ENCODE measurements at regions not wholly inside any gene's neighbourhood (a gene's known extent, or its start where the extent isn't known, plus 50 kb on each side); places are given as distances from the start of the nearest gene placed in this dataset.

DNA sequence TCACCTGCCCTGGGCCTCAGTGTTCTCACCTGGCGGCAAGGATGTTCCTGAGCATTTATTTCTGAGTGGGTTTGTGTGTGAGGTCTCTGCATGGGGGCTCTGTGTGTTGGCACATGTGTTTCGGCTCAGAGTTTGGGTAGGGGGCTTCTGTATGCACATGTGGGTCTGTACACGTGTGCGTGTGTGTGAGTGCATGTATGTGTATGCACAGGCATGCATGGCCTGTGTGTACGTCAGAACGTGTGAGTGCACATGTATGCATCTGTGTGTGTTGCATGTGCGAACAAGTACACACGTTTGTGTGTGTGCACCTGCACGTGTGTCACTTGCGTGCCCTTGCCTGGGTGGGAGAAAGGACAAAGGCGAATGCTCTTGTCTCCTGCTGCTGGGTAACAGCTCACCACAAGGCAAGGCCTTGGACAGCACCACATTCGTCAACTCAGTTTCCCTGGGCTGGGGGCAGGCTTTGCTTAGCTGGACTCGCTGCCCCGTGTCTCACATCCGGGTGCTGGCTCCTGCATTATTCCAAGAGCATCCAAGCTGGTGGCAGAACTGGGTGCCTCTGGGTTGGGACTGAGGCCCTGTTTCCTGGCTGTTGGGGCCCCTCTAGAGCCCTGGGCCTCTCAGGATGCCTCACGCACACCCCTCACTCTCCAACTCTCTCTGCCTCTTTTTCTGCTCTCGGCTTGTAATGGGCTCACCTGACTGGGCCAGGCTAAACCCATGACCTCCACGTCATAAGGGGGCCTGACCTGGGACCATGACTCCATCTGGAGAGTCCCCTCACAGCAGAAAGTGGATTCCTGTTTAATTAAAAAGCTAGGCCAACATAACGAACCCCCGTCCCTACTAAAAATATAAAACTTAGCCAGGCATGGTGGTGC, 153.6 kb upstream of the C14orf180 start:
- no peak for DNase-seq (ENCODE audit: low spot score)

DNA sequence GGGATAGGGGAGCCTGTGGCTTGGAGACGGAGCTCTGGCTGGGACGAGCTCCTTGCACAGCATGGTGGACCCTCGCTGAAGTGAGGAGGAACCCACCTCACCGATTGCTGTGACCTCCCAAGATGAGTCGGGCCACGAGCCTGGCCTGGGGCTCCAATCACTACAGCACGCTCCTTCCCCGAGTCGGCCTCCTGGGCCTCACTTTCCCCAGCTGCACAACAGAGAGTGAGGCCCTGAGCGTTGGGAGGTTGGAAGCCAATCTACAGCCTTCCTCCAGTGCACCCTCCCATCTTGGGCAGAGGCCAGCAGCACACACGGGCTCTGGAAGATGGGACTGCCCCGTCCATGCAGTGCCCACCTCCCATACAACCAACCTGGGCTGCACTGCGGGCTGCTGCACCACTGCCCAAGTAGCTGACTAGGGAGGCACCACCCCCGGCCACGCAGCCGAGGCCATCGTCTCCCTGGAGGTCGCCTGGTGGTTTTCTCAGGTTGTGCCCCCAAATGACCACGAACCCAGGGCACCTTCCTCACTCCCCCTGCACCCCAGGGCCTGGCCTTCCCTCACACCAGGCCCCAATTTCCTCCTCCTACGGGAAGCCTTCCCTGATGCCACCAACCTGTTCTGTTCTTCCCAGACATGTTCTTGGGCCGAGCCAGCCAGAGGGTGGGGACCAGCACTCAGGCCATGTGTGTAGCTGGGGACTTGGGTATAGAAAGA, 152.3 kb upstream of the C14orf180 start:
- DNase-seq (ENCODE audit: low spot score) = no peak

DNA sequence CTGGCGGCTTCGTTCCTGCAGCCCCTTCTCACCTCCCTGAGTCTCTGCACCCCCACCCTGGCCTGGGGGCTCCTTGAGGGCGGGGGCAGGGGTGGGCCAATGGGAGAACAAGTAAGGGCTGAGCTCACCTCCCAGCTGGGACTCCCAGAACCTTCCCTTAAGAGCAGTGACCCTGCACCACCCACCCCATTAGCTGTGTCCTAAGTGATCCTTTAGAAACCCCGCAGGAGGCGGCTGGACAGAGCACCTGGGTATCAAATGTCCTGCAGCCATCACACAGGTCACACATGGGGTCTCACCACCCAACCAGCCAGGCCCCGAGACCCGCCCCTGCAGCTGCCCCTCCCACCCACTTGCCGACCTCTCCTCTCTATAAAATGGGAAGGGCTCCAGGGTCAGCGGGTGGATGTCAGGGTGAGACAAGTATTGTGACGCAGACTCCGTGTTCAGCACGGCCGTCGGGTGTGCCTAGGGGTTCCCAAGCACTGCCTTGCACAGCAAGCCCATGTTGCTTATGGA, 151.2 kb upstream of the C14orf180 start:
- no peak for DNase-seq (ENCODE audit: low spot score)

DNA sequence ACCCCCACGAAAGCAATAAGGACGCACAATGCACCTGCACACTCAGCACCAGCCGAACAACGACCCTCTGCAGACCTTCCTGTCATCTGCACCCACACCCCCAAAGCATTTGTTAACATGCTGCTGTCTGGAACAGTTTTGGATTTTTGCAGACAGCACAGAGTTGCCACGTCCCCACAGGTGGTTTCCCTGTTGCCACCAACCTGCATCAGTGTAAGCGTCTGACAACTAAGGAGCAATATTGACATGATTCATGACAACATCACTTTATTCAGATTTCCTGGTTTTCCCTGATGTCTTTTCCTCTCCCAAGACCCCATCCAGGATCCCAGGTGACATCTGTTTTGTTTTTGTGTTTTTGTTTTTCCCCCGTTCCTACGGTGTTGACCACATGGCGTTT, 150.7 kb upstream of the C14orf180 start:
- DNase-seq (ENCODE audit: low spot score) = no peak

DNA sequence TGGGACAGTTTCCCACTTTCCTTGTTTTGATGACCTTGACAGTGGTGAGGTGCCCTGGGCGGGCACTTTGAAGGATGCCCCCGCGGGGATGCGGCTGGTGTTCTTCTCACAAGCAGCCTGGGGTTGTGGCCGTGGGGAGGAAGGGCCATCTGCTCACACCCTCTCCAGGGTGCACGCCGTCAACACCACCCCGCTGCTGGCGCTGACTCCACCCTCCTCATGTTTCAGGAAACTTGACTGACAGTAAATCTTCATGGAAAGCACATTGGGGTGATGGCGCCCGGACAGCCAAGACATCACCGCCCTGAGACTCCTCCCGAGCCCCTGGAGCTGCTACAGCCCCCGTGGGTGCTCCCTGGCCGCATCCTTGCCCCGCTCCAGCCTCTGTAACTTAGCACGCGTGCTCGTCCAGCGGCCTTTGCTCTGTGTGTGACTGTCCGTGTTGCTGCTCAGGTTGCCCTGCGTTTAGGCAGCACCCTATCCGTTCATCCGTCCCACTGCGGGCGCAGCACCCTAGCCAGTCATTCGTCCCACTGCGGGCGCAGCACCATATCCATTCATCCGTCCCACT, 150.2 kb upstream of the C14orf180 start:
- DNase-seq (ENCODE audit: low spot score) = no peak

DNA sequence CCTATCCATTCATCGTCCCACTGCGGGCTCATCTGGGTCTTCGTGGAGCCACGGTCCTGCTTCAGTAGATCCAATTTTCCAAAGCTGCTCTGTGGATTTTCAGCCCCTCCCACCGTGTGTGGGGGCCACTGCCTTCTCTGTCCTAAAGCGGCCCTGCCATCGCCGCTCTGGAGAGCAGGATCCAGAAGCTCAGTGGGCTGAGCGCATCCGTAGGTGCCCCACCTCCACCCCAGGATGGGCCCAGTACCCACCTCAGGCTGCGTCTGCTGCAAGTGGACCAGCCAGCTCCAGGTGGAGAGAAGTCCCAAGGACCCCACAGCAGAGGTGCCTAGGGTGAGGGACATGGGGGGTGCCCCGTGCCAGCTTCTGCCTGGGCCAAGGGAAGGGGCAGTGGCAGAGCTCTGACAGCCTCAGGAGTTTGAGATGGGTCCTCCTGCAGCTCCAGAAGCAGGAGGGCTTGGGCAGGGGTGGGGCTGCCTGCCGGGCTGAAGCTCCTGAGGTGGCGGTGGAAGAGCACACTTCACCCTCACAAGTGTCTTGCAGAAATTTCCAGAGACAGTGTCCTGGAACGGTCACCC, 148.1 kb upstream of the C14orf180 start:
- DNase-seq (ENCODE audit: low spot score) = no peak

DNA sequence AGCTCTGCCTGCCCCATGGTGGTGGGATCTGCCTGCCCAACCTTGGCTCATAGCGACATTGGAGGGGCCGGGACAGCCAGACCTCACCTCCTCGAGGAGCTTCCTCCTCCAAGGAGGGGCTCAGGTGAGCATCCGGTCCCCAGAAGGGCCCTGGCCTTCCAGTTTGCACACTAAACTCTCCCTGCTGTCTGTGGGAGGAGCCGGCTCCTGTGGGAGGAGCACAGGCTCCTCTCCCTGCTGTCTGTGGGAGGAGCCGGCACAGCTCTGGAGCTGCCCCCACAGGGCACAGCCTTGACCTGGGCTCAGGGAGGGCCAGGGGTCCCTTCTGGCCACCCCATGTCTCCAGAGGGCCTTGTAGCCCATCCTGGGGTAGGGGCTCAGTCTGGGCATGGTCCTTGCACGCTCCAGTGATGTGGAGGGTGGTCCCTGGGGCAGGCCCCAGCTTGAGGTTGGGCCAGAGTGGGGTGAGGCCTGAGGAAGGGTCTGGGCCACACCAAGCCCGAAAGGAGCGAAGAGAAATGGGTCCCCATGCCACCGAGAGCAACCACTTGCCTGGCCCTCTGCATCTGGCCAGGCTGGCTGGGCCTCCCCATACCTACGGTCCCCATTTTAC, 147.5 kb upstream of the C14orf180 start:
- no peak for DNase-seq (ENCODE audit: low spot score)

DNA sequence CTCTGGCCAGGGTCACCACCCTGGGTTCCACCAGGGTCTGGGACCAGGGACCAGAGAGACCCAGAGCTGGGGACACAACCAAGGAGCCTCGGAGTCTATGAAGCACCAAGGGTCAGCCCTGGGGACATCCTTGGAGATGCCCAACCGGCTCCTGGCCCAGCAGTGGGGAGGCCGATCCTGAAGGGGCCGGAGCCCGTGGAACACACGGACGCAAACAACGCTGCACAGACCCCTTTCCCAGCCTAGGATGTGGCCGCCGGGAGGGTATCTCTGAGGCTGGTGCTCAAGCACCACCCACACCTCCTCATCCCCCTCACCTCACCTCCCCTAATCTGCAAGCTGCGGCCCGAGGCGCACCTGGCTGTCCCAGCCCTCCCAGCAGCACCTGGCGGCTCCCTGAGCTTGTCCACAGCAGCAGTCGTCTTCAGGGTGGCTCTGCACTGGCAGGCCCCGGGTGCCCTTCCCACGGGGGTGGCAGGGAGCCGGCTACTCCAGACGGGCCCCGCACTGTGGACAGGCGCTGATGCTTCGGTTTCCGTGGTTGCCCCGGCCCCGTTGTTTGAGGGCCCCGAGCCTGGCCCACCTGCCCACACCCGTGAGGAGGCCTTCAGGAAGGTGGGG, 146.8 kb upstream of the C14orf180 start:
- no peak for DNase-seq (ENCODE audit: low spot score)

DNA sequence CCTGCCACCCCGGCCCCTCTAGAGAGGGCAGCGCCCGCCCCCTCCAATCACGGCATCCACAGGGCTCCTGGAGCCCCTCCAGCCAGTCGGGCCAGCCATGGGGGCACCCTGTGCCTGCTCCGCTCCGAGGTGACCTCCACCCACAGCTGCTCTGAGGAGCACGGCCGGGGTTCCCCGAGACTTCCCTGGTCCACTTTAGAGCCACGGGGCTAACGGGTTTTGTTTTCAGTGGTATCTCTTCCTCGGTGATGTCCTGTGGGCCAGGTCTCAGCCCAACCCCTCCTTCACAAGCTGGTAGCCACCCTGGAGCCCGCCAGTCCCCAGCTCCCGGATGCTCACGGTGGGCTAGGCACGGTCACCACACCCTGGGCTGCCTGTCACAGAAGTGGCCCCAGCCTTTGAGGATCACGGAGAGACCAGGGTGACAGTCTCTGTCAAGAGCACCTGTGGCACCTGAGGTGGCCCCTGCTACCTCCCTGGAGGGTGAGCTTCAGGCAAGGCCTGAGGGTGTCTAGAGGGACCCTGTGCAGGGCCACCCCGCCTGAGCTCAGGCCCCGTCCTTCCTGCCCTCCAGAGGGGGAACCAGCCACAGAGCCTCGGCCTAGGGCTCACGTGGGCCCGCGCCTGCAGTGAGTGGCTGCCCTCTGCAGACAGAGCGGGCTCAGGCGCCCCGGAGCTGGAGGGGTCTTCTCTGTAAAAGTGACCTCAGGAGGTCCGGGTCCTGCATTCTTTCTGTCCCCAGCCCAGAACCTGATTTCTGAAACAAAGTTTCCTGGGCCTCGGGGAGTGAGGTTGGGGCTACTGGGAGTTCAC, 146.0 kb upstream of the C14orf180 start:
- DNase-seq (ENCODE audit: low spot score) = no peak

DNA sequence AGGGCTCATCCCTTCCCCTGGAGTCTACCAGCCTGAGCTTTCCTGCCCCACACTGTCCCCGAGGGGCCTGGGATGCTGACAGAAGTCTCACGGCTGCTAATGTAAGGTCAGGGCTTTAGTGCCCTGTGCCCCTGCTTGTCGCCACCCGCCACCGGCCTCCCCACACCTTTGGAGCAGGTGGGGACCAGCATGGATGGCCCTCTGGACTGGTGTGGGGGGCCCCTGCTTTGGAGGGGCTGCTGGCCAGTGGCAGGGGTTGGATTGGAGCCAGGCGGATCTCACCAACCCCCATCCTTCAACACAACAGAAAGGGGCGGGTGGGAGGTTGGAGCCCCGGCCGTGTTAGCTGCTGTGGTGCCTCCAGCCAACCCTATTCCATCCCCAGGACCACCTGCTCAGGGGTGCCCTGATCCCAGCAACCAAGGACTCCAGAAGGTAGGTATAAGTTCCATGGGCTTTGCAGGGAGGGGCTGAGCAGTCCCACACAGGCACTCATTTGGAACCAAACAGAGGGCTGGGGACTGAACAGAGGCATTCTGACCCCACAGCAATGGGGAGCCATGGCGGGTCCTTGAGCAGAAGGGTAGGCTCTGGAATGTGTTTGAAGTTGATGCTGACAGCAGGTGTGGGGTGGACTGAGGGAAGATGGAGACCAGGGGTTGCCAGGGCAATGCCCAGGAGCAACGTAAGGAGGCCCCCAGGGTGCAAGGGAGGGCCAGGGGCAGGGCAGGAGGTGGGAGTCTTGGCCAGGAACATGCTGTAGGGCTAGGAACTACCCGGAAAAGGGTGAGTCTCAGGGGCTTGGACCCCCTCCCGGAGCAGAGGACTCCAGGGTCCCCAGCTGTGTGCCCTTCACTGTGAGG, 145.1 kb upstream of the C14orf180 start:
- DNase-seq (ENCODE audit: low spot score) = no peak

DNA sequence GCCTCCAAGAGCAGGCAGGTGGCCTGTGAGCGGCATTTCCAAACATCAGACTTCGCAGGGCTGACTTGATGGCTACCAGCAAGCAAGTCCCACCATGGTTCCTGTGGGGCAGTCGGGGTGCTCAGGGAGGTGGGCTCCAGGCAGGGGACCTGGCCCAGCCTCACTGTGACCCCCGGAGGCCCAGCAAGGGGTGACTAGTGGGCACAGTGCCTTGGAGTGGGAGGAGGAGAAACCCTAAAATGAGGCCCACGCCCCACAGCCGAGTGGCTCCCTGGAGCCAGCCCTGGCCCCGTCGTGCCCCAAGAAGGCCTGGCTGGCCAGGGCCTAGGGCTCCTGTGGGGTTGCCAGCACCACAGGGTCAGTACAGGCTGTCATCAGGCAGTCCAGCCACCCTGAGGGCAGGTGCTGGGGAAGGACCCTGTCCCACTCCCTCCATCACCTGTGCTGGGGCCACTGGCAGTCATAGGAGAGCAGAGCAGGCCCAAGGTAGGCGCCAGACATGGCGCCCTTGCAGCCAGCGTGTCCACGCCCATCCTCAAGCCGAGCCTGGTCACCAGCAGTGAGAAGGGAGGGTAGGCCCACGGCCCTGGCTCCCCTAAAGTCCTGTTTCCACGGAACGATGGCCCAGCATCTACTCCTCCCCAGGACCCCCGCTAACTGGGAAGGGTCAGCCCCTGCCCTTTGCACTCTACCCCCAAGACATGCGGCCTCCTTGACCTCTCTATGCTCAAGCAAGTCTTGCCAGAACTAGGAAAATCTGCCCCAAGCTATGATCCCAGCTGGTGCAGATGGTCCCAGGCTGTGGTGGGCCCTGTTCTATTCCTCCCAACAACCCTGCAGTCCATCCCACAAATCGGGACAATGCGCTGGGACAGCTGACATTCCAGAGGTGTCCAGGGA, 144.2 kb upstream of the C14orf180 start:
- no peak for DNase-seq (ENCODE audit: low spot score)

DNA sequence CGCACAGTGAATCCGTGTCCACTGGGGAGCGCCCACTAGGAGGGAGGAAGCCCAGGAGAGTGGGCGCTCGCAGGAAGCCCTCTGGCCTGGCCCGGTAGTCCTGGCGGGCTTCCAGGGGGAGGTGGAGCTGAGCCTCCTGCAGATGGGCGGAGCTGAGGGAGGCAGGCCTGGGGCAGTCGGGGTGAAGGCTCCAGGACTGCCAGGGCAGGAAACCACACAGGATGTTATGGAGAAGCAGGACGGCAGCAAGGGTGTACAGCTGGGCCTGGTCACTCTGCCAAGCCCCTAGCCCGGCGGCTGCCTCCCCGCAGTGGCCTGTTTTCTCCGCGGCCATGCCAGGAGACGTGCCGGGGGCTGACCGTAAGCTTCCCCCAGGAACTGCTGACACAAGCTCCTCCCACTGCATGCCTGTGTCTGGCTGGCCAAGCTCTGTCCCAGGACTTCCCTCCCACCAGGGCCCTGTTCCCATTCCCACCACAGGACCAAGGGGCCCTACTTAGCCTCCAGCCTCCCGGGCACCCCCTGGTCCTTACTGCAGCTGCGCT, 143.4 kb upstream of the C14orf180 start:
- peak; percentile 7 for DNase-seq (ENCODE audit: low spot score)

DNA sequence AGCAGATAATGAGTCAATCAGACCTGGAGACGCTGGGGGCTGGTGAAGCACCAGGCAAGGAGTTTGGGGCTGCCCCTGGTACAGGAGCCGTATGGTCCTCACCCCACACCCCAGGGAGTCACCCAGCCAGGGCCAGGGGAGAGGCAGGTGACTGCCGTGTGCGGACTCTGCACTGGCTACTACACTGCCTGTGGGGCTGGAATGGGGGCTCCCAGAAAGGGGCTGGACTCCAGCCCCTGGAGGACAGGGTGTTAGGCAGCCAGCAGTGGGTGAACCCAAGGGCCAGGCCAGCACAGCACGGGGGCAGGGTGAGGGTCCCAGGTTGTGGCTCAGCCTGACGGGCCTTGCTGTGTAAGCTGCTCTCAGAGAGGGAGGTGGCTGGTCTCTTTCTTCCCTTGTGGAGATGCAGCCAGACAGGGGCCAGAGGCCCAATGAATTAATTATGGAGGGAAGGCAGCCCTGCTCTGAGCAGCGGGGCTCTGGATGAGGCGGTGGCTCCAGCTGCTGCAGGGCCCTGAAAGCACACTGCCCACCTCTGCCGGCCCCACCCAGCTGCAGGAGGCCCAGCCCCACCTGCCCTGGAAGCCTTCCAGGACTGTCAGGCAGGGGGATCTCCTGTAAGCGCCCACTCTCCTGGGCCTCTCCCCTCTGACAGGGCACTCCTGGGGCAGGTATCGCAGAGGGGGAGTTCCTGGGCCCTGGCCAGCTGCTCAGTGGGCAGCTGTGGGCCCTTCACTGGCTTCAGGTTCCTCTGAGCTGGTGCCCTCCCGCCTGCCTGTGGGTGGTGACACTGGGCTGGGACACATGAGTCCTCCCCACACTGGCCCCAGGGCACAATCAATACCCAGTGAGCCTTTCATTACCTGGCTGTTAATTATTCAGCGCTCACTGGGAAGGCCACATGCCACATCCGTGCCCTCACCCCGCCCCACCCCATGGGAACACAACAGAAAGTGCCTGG, 142.5 kb upstream of the C14orf180 start:
- no peak for DNase-seq (ENCODE audit: low spot score)

DNA sequence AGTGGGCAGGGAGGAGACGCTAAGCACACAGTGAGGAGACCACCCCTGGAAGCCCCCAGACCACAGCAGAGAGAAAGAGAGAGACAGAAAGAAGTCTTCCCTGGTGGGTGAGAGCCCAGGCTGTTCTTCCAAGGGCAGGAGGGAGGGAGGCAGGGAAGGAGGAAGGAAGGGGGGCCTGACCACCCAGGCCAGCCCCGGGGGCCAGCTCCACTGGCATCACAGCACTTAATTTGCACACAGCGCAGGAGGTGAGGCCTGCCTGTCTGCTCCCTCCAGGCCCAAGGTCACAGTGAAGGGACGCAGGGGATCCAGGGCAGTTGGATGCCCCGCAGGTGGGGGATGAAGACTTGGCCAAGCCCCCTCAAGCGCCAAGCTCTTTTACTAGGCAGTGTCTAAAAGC, 141.9 kb upstream of the C14orf180 start:
- no peak for DNase-seq (ENCODE audit: low spot score)

DNA sequence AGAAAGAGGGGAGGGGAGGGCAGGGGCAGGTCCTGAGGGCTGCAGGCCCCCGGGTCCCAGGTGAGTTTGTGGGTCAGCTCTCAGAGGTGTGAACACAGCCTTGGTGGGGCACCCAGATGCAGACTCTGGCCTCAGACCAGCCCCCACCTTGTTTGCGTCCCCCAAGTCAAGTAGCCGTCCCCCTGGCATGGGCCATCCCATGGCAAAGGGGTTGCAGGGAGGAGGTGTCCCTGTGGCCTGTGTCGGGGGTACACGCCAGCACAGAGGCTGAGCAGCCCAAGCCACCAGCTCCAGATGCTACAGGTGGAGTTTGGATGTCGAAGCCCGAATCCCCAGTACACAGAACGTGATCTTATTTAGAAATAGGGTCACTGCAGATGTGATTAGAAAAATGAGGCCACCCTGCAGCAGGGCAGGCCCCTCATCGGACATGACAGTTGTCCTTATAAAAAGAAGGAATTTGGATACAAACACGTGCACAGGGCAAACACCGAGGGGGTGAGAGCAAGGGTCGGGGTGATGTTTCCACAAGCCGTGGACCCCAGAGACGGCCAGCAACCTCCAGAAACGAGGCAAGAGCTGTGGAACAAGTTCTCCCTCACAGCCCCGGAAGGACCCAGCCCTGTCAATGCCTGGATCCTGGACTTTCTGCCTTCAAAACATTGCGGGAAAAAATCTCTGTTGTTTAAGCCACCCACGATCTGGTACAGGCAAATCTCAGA, 141.2 kb upstream of the C14orf180 start:
- DNase-seq (ENCODE audit: low spot score) = no peak

DNA sequence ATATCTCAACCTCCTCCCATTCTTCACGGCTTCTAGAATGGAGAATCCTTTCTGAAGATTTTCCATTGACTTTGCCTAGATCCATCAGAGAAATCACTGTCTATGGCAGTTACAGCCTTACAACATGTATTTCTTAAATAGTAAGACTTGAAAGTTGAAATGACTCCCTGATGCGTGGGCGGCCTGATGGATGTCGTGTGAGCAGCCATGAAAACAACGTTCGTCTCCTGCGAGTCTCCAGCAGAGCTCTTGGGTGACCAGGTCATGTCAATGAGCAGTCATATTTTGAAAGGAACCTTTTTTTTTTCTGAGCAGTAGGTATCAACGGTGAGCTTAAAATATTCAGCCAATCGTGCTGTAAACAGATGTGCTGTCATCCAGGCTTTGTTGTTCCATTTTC, 139.9 kb upstream of the C14orf180 start:
- no peak for DNase-seq (ENCODE audit: low spot score)

Data from globus pallidus (tissue), 1 donor.